GM12872 (cell line): ENCODE measurements at regions not wholly inside any gene's neighbourhood (a gene's known extent, or its start where the extent isn't known, plus 50 kb on each side); places are given as distances from the start of the nearest gene placed in this dataset.

Experiments
- TF ChIP-seq, protein P1 (sequence below): IDR thresholded peaks from 3 replicates; pipeline ENCODE4 v1.5.1; 2011; ENCODE audit warnings: low read depth, mild to moderate bottlenecking, low read length, moderate library complexity; ENCODE audit not compliant: insufficient read depth

DNA sequence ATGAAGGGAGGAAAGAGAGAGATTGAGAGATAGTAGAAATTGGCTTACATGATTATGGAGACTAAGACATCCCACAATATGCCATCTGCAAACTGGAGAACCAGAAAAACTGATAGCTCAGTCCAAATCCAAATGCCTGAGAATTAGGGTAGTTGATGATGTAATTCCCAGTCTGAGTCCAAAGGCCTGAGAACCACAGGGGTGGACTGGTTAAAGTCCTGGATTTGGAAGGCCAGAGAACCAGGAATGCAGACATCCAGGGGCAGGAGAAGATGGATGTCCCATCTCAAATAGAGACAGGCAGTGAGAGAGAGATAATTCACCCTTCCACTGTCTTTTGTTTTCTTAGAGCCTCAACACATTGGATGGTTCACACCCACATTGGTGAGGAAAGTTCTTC, 345.7 kb upstream of the SPANXN4 start:
- TF ChIP-seq, protein P1, sequence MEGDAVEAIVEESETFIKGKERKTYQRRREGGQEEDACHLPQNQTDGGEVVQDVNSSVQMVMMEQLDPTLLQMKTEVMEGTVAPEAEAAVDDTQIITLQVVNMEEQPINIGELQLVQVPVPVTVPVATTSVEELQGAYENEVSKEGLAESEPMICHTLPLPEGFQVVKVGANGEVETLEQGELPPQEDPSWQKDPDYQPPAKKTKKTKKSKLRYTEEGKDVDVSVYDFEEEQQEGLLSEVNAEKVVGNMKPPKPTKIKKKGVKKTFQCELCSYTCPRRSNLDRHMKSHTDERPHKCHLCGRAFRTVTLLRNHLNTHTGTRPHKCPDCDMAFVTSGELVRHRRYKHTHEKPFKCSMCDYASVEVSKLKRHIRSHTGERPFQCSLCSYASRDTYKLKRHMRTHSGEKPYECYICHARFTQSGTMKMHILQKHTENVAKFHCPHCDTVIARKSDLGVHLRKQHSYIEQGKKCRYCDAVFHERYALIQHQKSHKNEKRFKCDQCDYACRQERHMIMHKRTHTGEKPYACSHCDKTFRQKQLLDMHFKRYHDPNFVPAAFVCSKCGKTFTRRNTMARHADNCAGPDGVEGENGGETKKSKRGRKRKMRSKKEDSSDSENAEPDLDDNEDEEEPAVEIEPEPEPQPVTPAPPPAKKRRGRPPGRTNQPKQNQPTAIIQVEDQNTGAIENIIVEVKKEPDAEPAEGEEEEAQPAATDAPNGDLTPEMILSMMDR, result no peak

DNA sequence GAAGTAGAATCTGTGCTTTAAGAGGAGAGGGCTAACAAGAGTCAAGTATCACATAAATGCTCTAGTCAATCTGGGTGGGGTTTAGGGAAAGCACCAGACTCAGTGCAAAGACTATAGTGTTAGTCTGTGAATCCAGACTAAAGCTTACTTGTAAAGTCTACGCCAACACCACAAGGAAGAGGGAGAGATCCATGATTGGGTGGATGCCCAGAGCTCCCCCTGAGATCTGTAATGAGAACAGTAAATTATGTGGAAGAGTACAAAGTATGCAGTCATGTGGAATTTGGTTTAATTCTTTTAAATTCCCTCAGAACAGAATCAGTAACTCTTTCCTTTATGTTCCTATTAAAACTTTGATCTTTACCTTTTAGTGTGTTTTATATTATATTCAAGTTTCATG, 354.7 kb upstream of the SPANXN4 start:
- TF ChIP-seq, protein P1, result no peak

DNA sequence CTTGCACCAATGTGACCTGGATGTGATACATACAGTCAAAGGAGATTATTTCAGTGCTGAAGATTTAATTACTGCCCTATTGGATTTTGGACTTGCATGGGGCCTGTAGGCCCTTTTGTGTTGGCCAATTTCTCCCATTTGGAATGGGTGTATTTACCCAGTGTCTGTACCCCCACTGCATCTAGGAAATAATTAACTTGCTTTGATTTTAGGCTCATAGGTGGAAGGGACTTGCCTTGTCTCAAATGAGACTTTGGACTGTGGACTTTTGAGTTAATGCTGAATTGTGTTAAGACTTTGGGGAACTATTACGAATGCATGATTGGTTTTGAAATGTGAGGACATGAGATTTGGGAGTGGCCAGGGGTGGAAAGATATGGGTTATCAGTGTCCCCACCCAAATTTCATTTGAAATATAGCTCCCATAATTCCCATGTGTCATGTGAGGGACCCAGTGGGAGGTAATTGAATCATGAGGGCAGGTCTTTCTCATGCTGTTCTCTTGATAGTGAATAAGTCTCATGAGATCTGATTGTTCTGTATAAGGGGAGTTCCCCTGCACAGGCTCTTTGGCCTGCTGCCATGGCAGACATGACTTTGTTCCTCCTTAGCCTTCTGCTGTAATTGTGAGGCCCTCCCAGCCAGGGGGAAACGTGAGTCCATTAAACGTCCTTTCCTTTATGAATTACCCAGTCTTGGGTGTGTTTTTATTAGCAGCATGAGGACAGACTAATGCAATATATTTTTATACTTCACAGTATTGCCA, 362.2 kb upstream of the SPANXN4 start:
- TF ChIP-seq, protein P1, result no peak

DNA sequence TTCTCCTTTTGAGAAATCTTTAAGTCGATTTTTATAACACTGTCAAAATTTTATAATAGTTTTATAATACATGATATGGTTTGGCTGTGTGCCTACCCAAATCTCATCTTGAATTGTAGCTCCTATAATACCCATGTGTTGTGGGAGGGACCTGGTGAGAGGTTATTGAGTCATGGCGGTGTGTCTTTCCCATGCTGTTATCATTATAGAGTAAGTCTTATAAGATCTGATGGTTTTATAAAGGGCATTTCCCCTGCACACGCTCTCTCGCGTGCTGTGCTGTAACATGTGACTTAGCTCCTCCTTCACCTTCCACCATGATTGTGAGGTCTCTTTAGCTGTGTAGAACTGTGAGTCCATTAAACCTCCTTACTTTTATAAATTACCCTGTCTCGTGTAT, 364.0 kb upstream of the SPANXN4 start:
- TF ChIP-seq, protein P1, result no peak

DNA sequence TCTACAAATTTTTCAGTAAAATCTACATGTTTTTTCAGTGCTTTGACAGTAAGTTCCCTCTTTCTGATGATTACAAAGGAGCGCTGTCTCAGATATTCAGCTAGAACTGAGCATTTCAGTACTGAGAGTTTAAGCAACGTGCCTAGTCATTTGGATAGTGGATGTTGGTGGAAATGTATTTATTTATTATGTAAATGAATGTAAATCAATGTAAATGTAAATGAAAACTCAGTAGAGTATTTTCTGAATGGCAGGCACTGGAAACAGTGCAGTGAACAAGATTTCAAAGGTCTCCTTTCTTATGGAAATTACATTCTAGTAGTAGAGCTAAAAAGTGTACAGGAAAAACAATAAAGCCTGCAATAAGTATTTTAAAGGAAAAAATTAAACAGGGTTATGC, 370.2 kb upstream of the SPANXN4 start:
- TF ChIP-seq, protein P1, result no peak

DNA sequence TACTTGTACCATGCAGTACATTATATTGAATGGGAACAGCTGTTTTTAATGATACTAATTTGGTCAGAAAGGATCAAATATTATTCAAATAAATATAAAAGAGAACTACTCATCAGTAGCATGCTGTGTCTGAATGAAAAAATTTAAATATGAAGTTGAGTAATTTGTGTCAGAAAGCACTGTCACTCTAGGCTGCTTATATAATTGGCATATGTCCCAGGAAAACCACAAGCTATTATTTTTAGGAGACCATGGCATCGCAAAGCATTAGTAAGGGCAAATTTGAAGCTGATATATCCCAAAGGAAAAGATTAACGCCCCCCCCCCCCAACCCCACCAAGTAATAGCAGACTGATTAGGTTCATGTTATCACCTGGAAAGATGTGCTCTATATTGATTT, 388.5 kb upstream of the SPANXN4 start:
- TF ChIP-seq, protein P1, result no peak

DNA sequence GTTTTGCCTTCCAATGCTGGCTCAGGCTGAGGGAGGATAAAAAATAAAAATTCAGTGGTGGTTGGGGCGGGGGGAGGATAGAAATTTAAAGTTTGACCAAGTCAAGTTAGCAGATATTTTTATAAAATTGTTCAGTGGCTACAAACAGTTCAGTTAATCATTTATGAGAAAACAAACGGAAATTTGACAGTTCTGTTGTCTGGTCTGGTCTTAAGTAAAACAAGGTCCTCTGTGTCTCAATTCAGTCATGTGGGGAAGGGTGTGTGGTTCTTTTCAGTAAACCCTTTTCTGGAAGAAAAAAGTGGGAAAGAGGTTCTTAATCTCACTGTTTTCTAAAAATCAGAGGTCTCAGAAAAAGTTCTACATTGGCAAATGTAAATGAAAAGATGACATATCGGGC, 409.1 kb upstream of the SPANXN4 start:
- TF ChIP-seq, protein P1, result no peak
